OCI-LY1 (cell line): ENCODE measurements at regions not wholly inside any gene's neighbourhood (a gene's known extent, or its start where the extent isn't known, plus 50 kb on each side); places are given as distances from the start of the nearest gene placed in this dataset.

Experiments used
- H2AFZ ChIP-seq: fragments of 200-600 bp; sonication (generic), shearing (Covaris generic); 2 replicates; pipeline ENCODE4 v1.6.0; 2014; ENCODE audit warnings: antibody characterized with exemption, mild to moderate bottlenecking, low read length
- H3F3A ChIP-seq: fragments of 200-600 bp; sonication (generic), shearing (Covaris generic); 2 replicates; pipeline ENCODE4 v1.6.0; 2014; ENCODE audit warnings: mild to moderate bottlenecking, antibody characterized with exemption, low read length, moderate library complexity; ENCODE audit not compliant: insufficient read depth
- H3K27ac ChIP-seq: fragments of 200-600 bp; sonication (generic); 2 replicates; pipeline ENCODE4 v1.5.1; 2014; ENCODE audit warnings: low read length, mixed run types, mild to moderate bottlenecking, low read depth; ENCODE audit not compliant: poor library complexity, severe bottlenecking
- H3K27me3 ChIP-seq: fragments of 200-600 bp; sonication (generic); 2 replicates; pipeline ENCODE4 v1.6.0; 2014; ENCODE audit warnings: antibody characterized with exemption, mild to moderate bottlenecking, low read length, moderate library complexity; ENCODE audit not compliant: insufficient read depth
- H3K36me3 ChIP-seq: fragments of 200-600 bp; sonication (generic); 2 replicates; pipeline ENCODE4 v1.6.1; 2014; ENCODE audit warnings: mild to moderate bottlenecking, antibody characterized with exemption, low read length, moderate library complexity, mixed read lengths; ENCODE audit not compliant: insufficient read depth
- H3K4me1 ChIP-seq: fragments of 200-600 bp; sonication (generic); 2 replicates; pipeline ENCODE4 v1.5.1; 2014; ENCODE audit warnings: mild to moderate bottlenecking, low read length, moderate library complexity; ENCODE audit not compliant: insufficient read depth, severe bottlenecking
- H3K4me2 ChIP-seq: fragments of 200-600 bp; sonication (generic), shearing (Covaris generic); 2 replicates; pipeline ENCODE4 v1.6.1; 2014; ENCODE audit warnings: low read length
- H3K4me3 ChIP-seq: fragments of 200-600 bp; sonication (generic); 2 replicates; pipeline ENCODE4 v1.5.1; 2014; ENCODE audit warnings: low read length, low read depth, mild to moderate bottlenecking, mixed read lengths; ENCODE audit not compliant: poor library complexity, severe bottlenecking
- H3K79me2 ChIP-seq: fragments of 200-600 bp; shearing (Covaris generic); 2 replicates; pipeline ENCODE4 v1.6.1; 2016; ENCODE audit warnings: mixed run types, low read length, mixed read lengths; ENCODE audit not compliant: insufficient read depth
- H3K9ac ChIP-seq: fragments of 200-600 bp; sonication (generic), shearing (Covaris generic); 2 replicates; pipeline ENCODE4 v1.6.1; 2014; ENCODE audit warnings: mild to moderate bottlenecking, low read length, mixed read lengths
- H3K9me2 ChIP-seq: fragments of 200-600 bp; sonication (generic), shearing (Covaris generic); 2 replicates; pipeline ENCODE4 v1.6.1; 2014; ENCODE audit warnings: low read depth, mild to moderate bottlenecking, low read length, mixed read lengths
- H3K9me3 ChIP-seq: fragments of 200-600 bp; shearing (Covaris generic); 2 replicates; pipeline ENCODE4 v1.6.1; 2014; ENCODE audit warnings: low read length, mixed read lengths
- H4K20me1 ChIP-seq: fragments of 200-600 bp; sonication (generic), shearing (Covaris generic); 2 replicates; pipeline ENCODE4 v1.6.0; 2016; ENCODE audit warnings: mild to moderate bottlenecking, low read length; ENCODE audit not compliant: insufficient read depth
- CTCF ChIP-seq: fragments of 200-600 bp; sonication (generic), shearing (Covaris generic); IDR thresholded peaks from 2 replicates; pipeline ENCODE4 v1.5.1; 2017; ENCODE audit warnings: mild to moderate bottlenecking, antibody characterized with exemption, low read length, moderate library complexity, mixed read lengths
- EZH2 ChIP-seq: fragments of 200-600 bp; sonication (generic), shearing (Covaris generic); IDR thresholded peaks from 2 replicates; pipeline ENCODE4 v1.8.0; 2017; ENCODE audit warnings: borderline replicate concordance, mixed run types, mild to moderate bottlenecking, antibody characterized with exemption, low read length, moderate library complexity, mixed read lengths

GRCh38 chr2:8290771-8291352 is 391.0 kb upstream of the ID2 start:
- no peak overlapping the region for H3K4me3 ChIP-seq
- H3K4me2 ChIP-seq, result no peak overlapping the region
- H3K36me3 ChIP-seq, result no peaks in the 10 kb centered on the region; the same call in 1 of the 2 replicates
- H3K9me2 ChIP-seq, result no peaks in the 10 kb centered on the region
- H3K9me3 ChIP-seq, result no peaks in the 10 kb centered on the region
- no peaks in the 10 kb centered on the region for H4K20me1 ChIP-seq
- no peak overlapping the region for H2AFZ ChIP-seq
- no peaks in the 10 kb centered on the region for H3K79me2 ChIP-seq
- TF ChIP-seq CTCF (no peak), EZH2 (no peak)
- H3K27me3 ChIP-seq, result no peaks in the 10 kb centered on the region
- no peaks in the 10 kb centered on the region for H3F3A ChIP-seq
- H3K27ac ChIP-seq, result no peak overlapping the region
- H3K9ac ChIP-seq, result no peak overlapping the region
- no peaks in the 10 kb centered on the region for H3K4me1 ChIP-seq

- no peak for TF ChIP-seq CTCF
- no peak for TF ChIP-seq EZH2
- no peak overlapping the region for H3K4me3 ChIP-seq
- H3K9me3 ChIP-seq, result no peaks in the 10 kb centered on the region
- no peaks in the 10 kb centered on the region for H3F3A ChIP-seq
- H3K9me2 ChIP-seq, result no peaks in the 10 kb centered on the region
- no peaks in the 10 kb centered on the region for H3K79me2 ChIP-seq
- no peak overlapping the region for H3K27ac ChIP-seq
- H3K36me3 ChIP-seq, result no peaks in the 10 kb centered on the region
- H2AFZ ChIP-seq, result no peak overlapping the region
- H3K27me3 ChIP-seq, result no peaks in the 10 kb centered on the region
- no peak overlapping the region for H3K4me2 ChIP-seq
- H3K9ac ChIP-seq, result no peak overlapping the region
- H4K20me1 ChIP-seq, result no peaks in the 10 kb centered on the region
- H3K4me1 ChIP-seq, result peaks cover 10% of the 10 kb centered on the region
Observed at GRCh38 chr2:8296306-8296705, 385.6 kb upstream of the ID2 start.

GRCh38 chr2:8297376-8298231 is 384.3 kb upstream of the ID2 start:
- H4K20me1 ChIP-seq, result no peaks in the 10 kb centered on the region
- no peaks in the 10 kb centered on the region for H3K79me2 ChIP-seq
- H3K27me3 ChIP-seq, result no peaks in the 10 kb centered on the region
- H3K4me1 ChIP-seq, result peaks cover 22% of the 10 kb centered on the region
- H3K4me3 ChIP-seq, result no peak overlapping the region
- H3K36me3 ChIP-seq, result no peaks in the 10 kb centered on the region
- no peak overlapping the region for H3K27ac ChIP-seq
- H3K9me2 ChIP-seq, result no peaks in the 10 kb centered on the region
- no peak overlapping the region for H3K9ac ChIP-seq
- no peaks in the 10 kb centered on the region for H3K9me3 ChIP-seq
- no peak for TF ChIP-seq EZH2
- no peak for TF ChIP-seq CTCF
- H3K4me2 ChIP-seq, result no peak overlapping the region
- H3F3A ChIP-seq, result no peaks in the 10 kb centered on the region
- no peak overlapping the region for H2AFZ ChIP-seq
